Natural killer cell (primary cell): ENCODE measurements at regions not wholly inside any gene's neighbourhood (a gene's known extent, or its start where the extent isn't known, plus 50 kb on each side); places are given as distances from the start of the nearest gene placed in this dataset.

ENCODE experiments used
- ATAC-seq, 3 donors: fragments of 150-1000 bp in 2 of 3; fragments of 200-7000 bp in 1 of 3; cut with Tn5 transposase; 1 replicate in 1 of 3; 2 replicates in 2 of 3; pipeline ENCODE4 v1.10.0; 2021; ENCODE audit warnings: mild to moderate bottlenecking in 2 of 3, moderate library complexity in 2 of 3
- DNase-seq, 2 donors: peaks; one replicate each; pipeline versions ENCODE4 v3.0.0 to v3.0.0-alpha.2; 2013 to 2021; ENCODE audit warnings: mixed read lengths in 1 of 2
- H3K27ac ChIP-seq: one replicate; pipeline ENCODE4 v1.5.1; 2013; ENCODE audit warnings: mild to moderate bottlenecking, low read length
- H3K27me3 ChIP-seq: one replicate; pipeline ENCODE4 v1.6.1; 2013; ENCODE audit warnings: low read length; ENCODE audit not compliant: control insufficient read depth, insufficient read depth
- H3K36me3 ChIP-seq: one replicate; pipeline ENCODE4 v1.6.1; 2013; ENCODE audit warnings: low read length; ENCODE audit not compliant: control insufficient read depth, insufficient read depth
- H3K4me1 ChIP-seq: one replicate; pipeline ENCODE4 v1.6.1; 2013; ENCODE audit warnings: low read length; ENCODE audit not compliant: control insufficient read depth, insufficient read depth
- H3K4me3 ChIP-seq: one replicate; pipeline ENCODE4 v1.5.1; 2013; ENCODE audit warnings: low read length
- H3K9me3 ChIP-seq: one replicate; pipeline ENCODE4 v1.6.1; 2013; ENCODE audit warnings: low read length; ENCODE audit not compliant: control insufficient read depth, insufficient read depth
- H3K27ac Mint-ChIP-seq, 2 donors: one replicate each; pipeline ENCODE4 v1.8.0; 2022; ENCODE audit warnings: mild to moderate bottlenecking in 2 of 2, mixed read lengths in 2 of 2, moderate library complexity in 1 of 2
- H3K27me3 Mint-ChIP-seq, 2 donors: one replicate each; pipeline ENCODE4 v1.8.0; 2022; ENCODE audit warnings: low read depth in 2 of 2, mixed read lengths in 2 of 2
- H3K36me3 Mint-ChIP-seq: one replicate; pipeline ENCODE4 v1.8.0; 2022; ENCODE audit warnings: mixed read lengths
- H3K4me1 Mint-ChIP-seq, 2 donors: one replicate each; pipeline ENCODE4 v1.8.0; 2022; ENCODE audit warnings: mixed read lengths in 2 of 2
- H3K4me3 Mint-ChIP-seq: one replicate; pipeline ENCODE4 v1.8.0; 2022; ENCODE audit warnings: mild to moderate bottlenecking, moderate library complexity, mixed read lengths
- H3K9me3 Mint-ChIP-seq, 2 donors: one replicate each; pipeline ENCODE4 v1.8.0; 2022; ENCODE audit warnings: mixed read lengths in 2 of 2
- CTCF ChIP-seq: fragments of 200-600 bp; IDR thresholded peaks from one replicate; pipeline ENCODE4 v1.8.0; 2022; ENCODE audit warnings: antibody characterized with exemption
- WGBS: methylation state at CpG from one replicate; pipeline ENCODE4 v1.1.7; 2013; ENCODE audit warnings: missing lambda C conversion rate; ENCODE audit not compliant: insufficient coverage; 5-methylcytosine and 5-hydroxymethylcytosine counted together
- intact Hi-C: fragments of 100-400 bp; cut with micrococcal nuclease; formaldehyde crosslinking; loops from one replicate; pipeline ENCODE4 v1.14.2; 2022

GRCh38 chr2:64291181-64291580 is 147.0 kb upstream of the PELI1 start:
- DNase-seq (no peak), ATAC-seq (no peak)
- Histone ChIP-seq H3K27ac (no peak overlapping the region), H3K27me3 (peaks cover 2% of the 10 kb centered on the region), H3K36me3 (no peaks in the 10 kb centered on the region), H3K9me3 (no peaks in the 10 kb centered on the region), H3K4me3 (no peak overlapping the region), H3K4me1 (peaks cover 7% of the 10 kb centered on the region)
- intact Hi-C loops, result no loop called here
- Mint-ChIP-seq H3K27me3 (peaks cover 15 to 26% of the 10 kb centered on the region in 2 donors), H3K4me1 (peaks cover 13 to 15% of the 10 kb centered on the region in 2 donors), H3K36me3 (no peaks in the 10 kb centered on the region), H3K9me3 (no peaks in the 10 kb centered on the region), H3K4me3 (no peak overlapping the region), H3K27ac (no peak overlapping the region)
- no peak for TF ChIP-seq CTCF
- 85% methylated on average over 1 of the region's 1 CpG for WGBS

DNA sequence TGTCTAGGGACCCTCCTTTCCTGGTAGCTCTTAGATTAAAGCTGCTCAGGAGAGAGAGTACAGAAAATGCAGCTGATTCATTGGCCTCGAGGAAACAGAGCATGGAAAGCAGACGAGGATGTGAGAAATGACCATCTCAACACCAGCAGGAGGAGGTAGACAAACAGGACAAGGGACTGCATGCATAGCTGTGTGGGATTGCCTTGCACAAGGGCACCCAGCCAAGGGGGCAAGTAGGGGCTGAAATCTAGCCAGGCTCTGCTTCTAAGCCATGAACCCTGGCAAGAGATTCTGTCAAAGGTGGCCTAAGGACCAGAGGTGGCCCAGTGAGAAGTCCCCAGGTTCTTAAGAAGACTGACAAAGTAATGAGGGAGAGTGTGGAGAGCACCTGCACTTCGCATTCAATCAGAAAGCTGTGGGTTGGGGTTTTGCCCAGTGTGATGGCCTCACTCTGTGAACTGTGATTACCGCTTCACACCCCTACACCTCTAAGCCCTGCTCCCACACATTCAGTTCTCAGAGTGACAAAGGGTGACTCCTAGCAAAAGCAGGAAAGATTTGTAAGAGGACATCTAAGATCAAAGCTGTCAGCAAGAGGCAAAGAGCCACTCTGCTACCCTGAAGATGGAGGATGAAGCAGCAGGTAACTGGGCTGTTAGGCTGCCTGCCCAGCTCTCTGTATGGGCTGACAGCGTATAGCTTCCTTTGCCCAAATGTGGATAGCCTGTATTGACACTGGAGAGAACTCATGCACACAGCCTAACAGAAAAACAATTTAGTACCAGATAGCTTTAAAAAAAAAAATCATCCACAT is 151.3 kb upstream of the PELI1 start:
- Mint-ChIP-seq H3K27ac (no peak overlapping the region), H3K36me3 (no peaks in the 10 kb centered on the region), H3K9me3 (no peaks in the 10 kb centered on the region), H3K4me1 (peaks cover 27 to 29% of the 10 kb centered on the region in 2 donors), H3K27me3 (peaks cover 20 to 48% of the 10 kb centered on the region in 2 donors), H3K4me3 (no peak overlapping the region)
- DNase-seq (no peak), ATAC-seq (peak in 2 of 3 donors; percentile 62 to 71)
- no peak for TF ChIP-seq CTCF
- Histone ChIP-seq H3K4me3 (no peak overlapping the region), H3K27ac (no peak overlapping the region), H3K27me3 (peaks cover 2% of the 10 kb centered on the region), H3K9me3 (no peaks in the 10 kb centered on the region), H3K4me1 (peaks cover 7% of the 10 kb centered on the region), H3K36me3 (no peaks in the 10 kb centered on the region)
- WGBS, result 61% methylated on average over 3 of the region's 5 CpGs
- intact Hi-C loops, result no loop called here

- TF ChIP-seq CTCF, result no peak
- H3K9me3 Mint-ChIP-seq, result no peaks in the 10 kb centered on the region
- no peak overlapping the region for H3K4me3 Mint-ChIP-seq
- Histone ChIP-seq H3K27me3 (peaks cover 2% of the 10 kb centered on the region), H3K4me3 (no peak overlapping the region), H3K36me3 (no peaks in the 10 kb centered on the region), H3K9me3 (no peaks in the 10 kb centered on the region), H3K27ac (no peak overlapping the region), H3K4me1 (peaks cover 7% of the 10 kb centered on the region)
- H3K27me3 Mint-ChIP-seq, result peaks cover 20 to 51% of the 10 kb centered on the region in 2 donors
- no peak for DNase-seq
- no peak overlapping the region for H3K27ac Mint-ChIP-seq
- peaks cover 27 to 29% of the 10 kb centered on the region in 2 donors for H3K4me1 Mint-ChIP-seq
- ATAC-seq, result peak in 1 of 3 donors; percentile 18
- 44% methylated on average over 3 of the region's 4 CpGs for WGBS
- intact Hi-C loops, result no loop called here
- no peaks in the 10 kb centered on the region for H3K36me3 Mint-ChIP-seq
These were observed 151.9 kb upstream of the PELI1 start for GRCh38 chr2:64296140-64296480.
